Vagina (tissue), 2 donors: ENCODE measurements at regions not wholly inside any gene's neighbourhood (a gene's known extent, or its start where the extent isn't known, plus 50 kb on each side); places are given as distances from the start of the nearest gene placed in this dataset.

Experiments
- POLR2A ChIP-seq, 2 donors: fragments of 450-650 bp; IDR thresholded peaks; one replicate each; pipeline ENCODE4 v1.6.1; 2017; ENCODE audit warnings: antibody characterized with exemption in 2 of 2, mild to moderate bottlenecking in 2 of 2, moderate library complexity in 2 of 2
- TF ChIP-seq, protein P1 (sequence below), 3 experiments: fragments of 450-650 bp in 2 of 3; fragments of 200-600 bp in 1 of 3; sonication (generic) in 1 of 3; IDR thresholded peaks; one replicate each; pipeline ENCODE4 v1.5.1; 2017 to 2019; ENCODE audit warnings: antibody characterized with exemption in 3 of 3, mild to moderate bottlenecking in 2 of 3, moderate library complexity in 2 of 3

GRCh38 chr5:104564530-104564929, 1001.9 kb upstream of the NUDT12 start:
- TF ChIP-seq, protein P1, sequence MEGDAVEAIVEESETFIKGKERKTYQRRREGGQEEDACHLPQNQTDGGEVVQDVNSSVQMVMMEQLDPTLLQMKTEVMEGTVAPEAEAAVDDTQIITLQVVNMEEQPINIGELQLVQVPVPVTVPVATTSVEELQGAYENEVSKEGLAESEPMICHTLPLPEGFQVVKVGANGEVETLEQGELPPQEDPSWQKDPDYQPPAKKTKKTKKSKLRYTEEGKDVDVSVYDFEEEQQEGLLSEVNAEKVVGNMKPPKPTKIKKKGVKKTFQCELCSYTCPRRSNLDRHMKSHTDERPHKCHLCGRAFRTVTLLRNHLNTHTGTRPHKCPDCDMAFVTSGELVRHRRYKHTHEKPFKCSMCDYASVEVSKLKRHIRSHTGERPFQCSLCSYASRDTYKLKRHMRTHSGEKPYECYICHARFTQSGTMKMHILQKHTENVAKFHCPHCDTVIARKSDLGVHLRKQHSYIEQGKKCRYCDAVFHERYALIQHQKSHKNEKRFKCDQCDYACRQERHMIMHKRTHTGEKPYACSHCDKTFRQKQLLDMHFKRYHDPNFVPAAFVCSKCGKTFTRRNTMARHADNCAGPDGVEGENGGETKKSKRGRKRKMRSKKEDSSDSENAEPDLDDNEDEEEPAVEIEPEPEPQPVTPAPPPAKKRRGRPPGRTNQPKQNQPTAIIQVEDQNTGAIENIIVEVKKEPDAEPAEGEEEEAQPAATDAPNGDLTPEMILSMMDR (IDR thresholded peaks at IDR 0.05), result no peak
- TF ChIP-seq POLR2A (IDR thresholded peaks at IDR 0.05), result no peak
